Calu3 (cell line): ENCODE measurements at regions not wholly inside any gene's neighbourhood (a gene's known extent, or its start where the extent isn't known, plus 50 kb on each side); places are given as distances from the start of the nearest gene placed in this dataset.

Experiments
- BruUV-seq: library from RNA; stranded (reverse); fragments of 400-500 nt; replicated peaks from 2 replicates; lab custom pipeline; 2021; lab: Mats Ljungman, UMichigan
- CTCF ChIA-PET: fragments of 300-600 bp; sonication (Branson Sonifier 250); formaldehyde crosslinking; loops from one replicate; lab custom pipeline; 2022; ENCODE audit warnings: antibody characterized with exemption; lab: Charles Lee
- DNase-seq: peaks from one replicate; pipeline ENCODE4 v3.0.0; 2022
- H3K27ac Mint-ChIP-seq: one replicate; pipeline ENCODE4 v1.8.0; 2022; ENCODE audit warnings: mixed read lengths; ENCODE audit not compliant: unreplicated experiment
- H3K27me3 Mint-ChIP-seq: one replicate; pipeline ENCODE4 v1.8.0; 2022; ENCODE audit warnings: mixed read lengths; ENCODE audit not compliant: unreplicated experiment
- H3K36me3 Mint-ChIP-seq: one replicate; pipeline ENCODE4 v1.8.0; 2022; ENCODE audit warnings: mild to moderate bottlenecking, moderate library complexity, mixed read lengths; ENCODE audit not compliant: insufficient read depth, unreplicated experiment
- H3K4me1 Mint-ChIP-seq: one replicate; pipeline ENCODE4 v1.8.0; 2022; ENCODE audit warnings: mild to moderate bottlenecking, low read depth, mixed read lengths; ENCODE audit not compliant: unreplicated experiment
- H3K4me3 Mint-ChIP-seq: one replicate; pipeline ENCODE4 v1.8.0; 2022; ENCODE audit warnings: mild to moderate bottlenecking, low read depth, moderate library complexity, mixed read lengths; ENCODE audit not compliant: unreplicated experiment
- H3K9me3 Mint-ChIP-seq: one replicate; pipeline ENCODE4 v1.8.0; 2022; ENCODE audit warnings: low read depth, mixed read lengths; ENCODE audit not compliant: unreplicated experiment
- CTCF ChIP-seq: fragments of 200-600 bp; IDR thresholded peaks from one replicate; pipeline ENCODE4 v1.8.0; 2022; ENCODE audit warnings: antibody characterized with exemption; ENCODE audit not compliant: unreplicated experiment
- intact Hi-C: fragments of 100-400 bp; cut with micrococcal nuclease; formaldehyde crosslinking; loops from one replicate; pipeline ENCODE4 v1.10.0; 2022; ENCODE audit not compliant: unreplicated experiment

DNA sequence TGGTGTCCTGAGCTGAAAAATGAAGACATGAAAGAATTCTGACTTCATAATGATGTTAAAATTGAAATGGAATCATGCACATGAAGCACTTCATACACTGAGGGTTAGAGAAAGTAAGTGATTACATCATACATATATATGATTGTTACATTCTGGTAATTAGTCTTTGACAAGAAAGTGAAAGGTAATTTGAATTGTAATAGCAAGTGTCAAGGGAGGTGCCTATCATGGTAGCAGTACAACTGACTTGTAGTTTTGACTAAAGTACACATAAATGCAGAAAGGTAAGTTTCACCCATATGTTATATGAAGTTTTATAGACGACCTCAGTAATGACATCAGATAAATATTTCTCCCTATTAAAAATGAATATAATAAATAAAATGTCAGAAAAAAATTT is 1325.0 kb upstream of the GOT2 start:
- CTCF ChIA-PET: no interaction called here
- no peak overlapping the region for H3K4me3 Mint-ChIP-seq
- H3K4me1 Mint-ChIP-seq: no peaks in the 10 kb centered on the region
- no peak for DNase-seq
- H3K36me3 Mint-ChIP-seq: no peaks in the 10 kb centered on the region
- no TSS peak for BruUV-seq
- no peak for TF ChIP-seq CTCF
- no peaks in the 10 kb centered on the region for H3K27me3 Mint-ChIP-seq
- intact Hi-C loops: no loop called here
- H3K27ac Mint-ChIP-seq: no peak overlapping the region
- peaks cover 20% of the 10 kb centered on the region for H3K9me3 Mint-ChIP-seq

GRCh38 chr16:60041671-60042070 is 1307.6 kb upstream of the GOT2 start:
- Mint-ChIP-seq H3K36me3 (no peaks in the 10 kb centered on the region), H3K9me3 (peaks cover 2% of the 10 kb centered on the region), H3K27ac (no peak overlapping the region), H3K4me1 (no peaks in the 10 kb centered on the region), H3K4me3 (no peak overlapping the region), H3K27me3 (no peaks in the 10 kb centered on the region)
- no peak for TF ChIP-seq CTCF
- no peak for DNase-seq
- intact Hi-C loops: no loop called here
- no TSS peak for BruUV-seq
- CTCF ChIA-PET: no interaction called here

- Mint-ChIP-seq H3K36me3 (no peaks in the 10 kb centered on the region), H3K4me1 (no peaks in the 10 kb centered on the region), H3K9me3 (peaks cover 8% of the 10 kb centered on the region), H3K27ac (no peak overlapping the region), H3K27me3 (no peaks in the 10 kb centered on the region), H3K4me3 (no peak overlapping the region)
- BruUV-seq: no TSS peak
- TF ChIP-seq CTCF: no peak
- no peak for DNase-seq
- intact Hi-C loops: no loop called here
- CTCF ChIA-PET: no interaction called here
These were observed 1297.6 kb upstream of the GOT2 start for GRCh38 chr16:60031740-60032139.

DNA sequence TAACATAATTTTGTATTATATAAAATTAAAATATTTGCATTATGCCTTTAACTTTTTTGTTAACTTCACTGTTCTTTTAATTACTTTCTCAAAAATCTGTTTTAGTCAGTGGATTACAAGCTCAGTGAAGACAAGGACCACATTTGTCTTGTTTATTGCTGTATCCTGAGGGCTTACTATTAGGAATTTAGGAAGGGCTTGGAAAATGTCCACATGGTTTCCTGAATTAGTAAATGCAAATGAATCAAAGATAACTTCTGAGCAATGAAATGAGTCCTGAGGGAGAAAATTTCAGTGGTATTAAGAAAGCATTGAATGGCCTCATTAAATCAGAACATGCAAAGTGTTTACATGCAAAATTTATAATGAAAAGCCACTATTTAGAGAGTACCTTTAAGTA is 1293.2 kb upstream of the GOT2 start:
- peaks cover 6% of the 10 kb centered on the region for H3K9me3 Mint-ChIP-seq
- H3K4me3 Mint-ChIP-seq: no peak overlapping the region
- H3K27ac Mint-ChIP-seq: no peak overlapping the region
- H3K4me1 Mint-ChIP-seq: no peaks in the 10 kb centered on the region
- intact Hi-C loops: no loop called here
- CTCF ChIA-PET: no interaction called here
- no peaks in the 10 kb centered on the region for H3K36me3 Mint-ChIP-seq
- no peak for TF ChIP-seq CTCF
- no peaks in the 10 kb centered on the region for H3K27me3 Mint-ChIP-seq
- no TSS peak for BruUV-seq
- no peak for DNase-seq

GRCh38 chr16:60013076-60013475 is 1279.0 kb upstream of the GOT2 start:
- no peaks in the 10 kb centered on the region for H3K4me1 Mint-ChIP-seq
- no peak for TF ChIP-seq CTCF
- H3K27ac Mint-ChIP-seq: no peak overlapping the region
- no TSS peak for BruUV-seq
- no peaks in the 10 kb centered on the region for H3K36me3 Mint-ChIP-seq
- no peaks in the 10 kb centered on the region for H3K27me3 Mint-ChIP-seq
- H3K4me3 Mint-ChIP-seq: no peak overlapping the region
- H3K9me3 Mint-ChIP-seq: peaks cover 24% of the 10 kb centered on the region
- no peak for DNase-seq
- intact Hi-C loops: no loop called here
- CTCF ChIA-PET: no interaction called here
